GM19023 (cell line): ENCODE measurements at regions not wholly inside any gene's neighbourhood (a gene's known extent, or its start where the extent isn't known, plus 50 kb on each side); places are given as distances from the start of the nearest gene placed in this dataset.

Experiments used
- ATAC-seq: cut with Tn5 transposase; IDR thresholded peaks from one replicate; pipeline ENCODE4 v1.9.1; 2021; ENCODE audit warnings: mild to moderate bottlenecking, moderate library complexity; ENCODE audit not compliant: unreplicated experiment

DNA sequence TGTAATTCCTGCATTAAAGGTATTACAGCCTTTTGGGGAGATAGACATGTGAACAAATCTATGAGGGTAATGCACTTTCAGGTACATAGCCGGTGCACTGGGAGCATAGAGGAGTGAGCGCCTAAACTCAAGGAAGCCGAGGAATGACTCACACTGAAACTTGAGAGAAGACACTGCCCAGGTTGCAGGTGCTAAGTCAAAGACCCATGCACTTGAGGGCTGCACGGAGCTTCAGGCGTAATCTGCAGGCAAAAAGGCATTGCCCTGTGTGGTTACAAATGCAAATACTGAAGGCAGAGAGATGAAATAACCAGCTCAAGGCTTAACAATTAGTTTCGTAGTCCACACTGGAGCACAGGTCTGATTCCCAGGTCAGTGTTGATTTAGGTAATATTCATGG lies 51.0 kb upstream of the OSBPL3 start:
- peak; percentile 93 for ATAC-seq
